GM21526 (cell line): ENCODE measurements at regions not wholly inside any gene's neighbourhood (a gene's known extent, or its start where the extent isn't known, plus 50 kb on each side); places are given as distances from the start of the nearest gene placed in this dataset.
A peak's percentile ranks its signal among the peaks of the same experiment; 100 is the strongest.

Experiments
- ATAC-seq: cut with Tn5 transposase; IDR thresholded peaks from one replicate; pipeline ENCODE4 v1.9.1; 2021; ENCODE audit warnings: moderate library complexity; ENCODE audit not compliant: unreplicated experiment, low FRiP score

DNA sequence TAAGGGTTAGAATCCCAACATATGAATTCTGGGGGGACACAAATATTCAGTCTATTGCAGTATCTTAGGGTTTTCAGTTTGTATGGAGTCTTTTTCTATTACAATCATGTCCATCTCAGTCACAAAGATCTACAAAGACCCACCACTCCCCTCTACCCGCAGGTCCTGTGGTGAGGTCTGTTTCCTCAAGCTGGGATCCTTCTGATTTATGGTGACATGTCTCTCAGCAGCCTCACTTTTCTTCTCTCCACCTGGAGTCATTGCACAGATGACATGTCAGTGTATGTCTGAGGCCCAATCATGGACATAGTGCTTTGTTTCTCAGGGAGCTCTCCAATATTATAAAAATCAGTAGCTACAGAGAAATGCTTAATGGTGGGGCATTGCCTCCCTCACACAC lies 113.4 kb upstream of the RAB27B start:
- no peak for ATAC-seq

GRCh38 chr18:54716586-54716985 lies 111.7 kb upstream of the RAB27B start:
- ATAC-seq, result no peak

GRCh38 chr18:54717673-54718407 lies 110.4 kb upstream of the RAB27B start:
- peak; percentile 88 for ATAC-seq

DNA sequence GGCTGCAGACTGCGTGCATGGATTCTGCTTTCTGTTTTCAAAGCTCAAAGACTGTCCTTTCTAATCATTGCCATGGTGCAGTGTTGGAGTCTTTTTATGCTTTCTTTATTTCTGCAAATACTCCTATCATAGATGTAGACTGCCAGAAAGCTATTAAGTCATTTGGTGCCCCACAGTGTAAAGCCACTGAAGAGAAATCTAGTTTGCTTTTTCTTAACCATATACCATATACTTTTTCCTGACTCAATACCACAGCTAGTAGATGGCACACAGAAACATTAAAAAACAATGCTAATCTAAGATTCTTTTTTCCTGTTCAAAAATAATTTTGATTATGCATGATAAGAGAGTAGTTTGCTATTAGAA lies 109.9 kb upstream of the RAB27B start:
- no peak for ATAC-seq

DNA sequence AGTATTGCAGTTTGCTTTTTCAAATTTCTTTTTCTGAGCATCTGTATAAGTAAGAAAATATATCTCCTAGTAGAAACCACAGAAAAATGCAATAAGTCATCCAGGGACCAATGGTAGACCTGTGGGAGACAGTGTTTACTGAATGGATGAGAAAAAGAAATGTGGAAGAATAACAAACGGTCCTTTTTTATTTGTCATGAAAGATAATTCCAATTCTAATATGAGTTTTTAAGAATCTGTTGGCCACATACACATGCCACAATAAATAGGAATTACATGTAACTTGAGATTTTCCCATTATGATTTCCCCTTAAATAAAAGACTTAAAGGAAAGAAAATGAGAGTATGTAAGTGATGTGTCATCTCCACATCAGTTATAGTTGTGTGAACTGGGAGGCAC lies 107.7 kb upstream of the RAB27B start:
- no peak for ATAC-seq

GRCh38 chr18:54726143-54726542 lies 102.1 kb upstream of the RAB27B start:
- no peak for ATAC-seq

GRCh38 chr18:54734059-54734458 lies 94.2 kb upstream of the RAB27B start:
- ATAC-seq, result no peak

DNA sequence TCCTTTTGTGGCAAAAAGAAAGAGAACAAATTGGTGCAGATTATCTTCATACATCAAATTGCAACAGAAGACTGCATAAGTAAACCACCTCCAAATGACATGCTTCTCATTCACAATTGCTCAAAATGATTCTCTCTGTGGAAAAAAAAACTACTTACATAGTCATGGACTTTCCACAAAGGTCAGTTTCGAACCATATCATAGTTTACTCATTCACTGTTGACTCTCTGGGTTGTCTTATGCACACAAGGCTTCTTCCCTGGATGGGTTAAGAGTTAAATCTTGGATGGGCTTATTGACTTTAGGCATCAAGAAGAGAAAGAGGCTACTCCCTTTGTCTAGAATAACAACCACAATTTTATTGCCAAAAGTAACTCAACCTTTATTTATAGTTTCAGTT lies 91.3 kb upstream of the RAB27B start:
- ATAC-seq, result no peak

DNA sequence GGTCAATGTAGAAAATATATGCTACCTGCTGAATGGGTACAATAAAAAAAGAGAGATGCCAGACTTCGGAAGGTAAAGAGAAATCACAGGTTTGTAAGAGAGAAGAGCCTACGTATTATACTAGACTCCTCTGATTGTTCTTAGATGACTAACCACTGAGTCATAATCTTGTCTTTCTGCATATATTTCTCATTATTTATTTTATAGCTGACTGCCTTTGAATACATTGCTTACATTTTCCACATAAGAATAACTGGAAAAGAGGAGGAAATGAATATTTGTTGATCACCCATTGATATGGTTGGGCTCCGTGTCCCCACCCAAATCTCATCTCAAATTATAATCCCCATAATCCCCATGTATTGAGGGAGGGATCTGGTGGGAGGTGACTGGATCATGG lies 90.3 kb upstream of the RAB27B start:
- ATAC-seq, result no peak

DNA sequence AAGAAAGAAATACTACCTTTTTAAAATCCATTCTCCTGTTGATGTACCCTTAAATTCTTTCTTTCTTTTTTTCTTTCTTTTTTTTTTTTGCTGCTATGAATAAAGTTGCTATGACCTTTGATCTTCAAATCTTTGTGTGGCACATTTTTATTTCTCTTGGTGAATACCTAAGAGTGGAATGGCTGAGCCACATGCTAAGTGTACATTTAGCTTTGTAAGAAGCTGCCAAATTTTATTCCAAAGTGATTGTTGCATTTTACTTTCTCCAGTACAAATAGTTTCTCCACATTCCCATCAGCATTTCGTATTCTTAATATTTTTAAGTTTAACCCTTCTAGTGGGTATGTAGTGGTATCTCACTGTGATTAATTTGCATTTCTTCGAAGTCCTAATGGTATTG lies 88.8 kb upstream of the RAB27B start:
- no peak for ATAC-seq

DNA sequence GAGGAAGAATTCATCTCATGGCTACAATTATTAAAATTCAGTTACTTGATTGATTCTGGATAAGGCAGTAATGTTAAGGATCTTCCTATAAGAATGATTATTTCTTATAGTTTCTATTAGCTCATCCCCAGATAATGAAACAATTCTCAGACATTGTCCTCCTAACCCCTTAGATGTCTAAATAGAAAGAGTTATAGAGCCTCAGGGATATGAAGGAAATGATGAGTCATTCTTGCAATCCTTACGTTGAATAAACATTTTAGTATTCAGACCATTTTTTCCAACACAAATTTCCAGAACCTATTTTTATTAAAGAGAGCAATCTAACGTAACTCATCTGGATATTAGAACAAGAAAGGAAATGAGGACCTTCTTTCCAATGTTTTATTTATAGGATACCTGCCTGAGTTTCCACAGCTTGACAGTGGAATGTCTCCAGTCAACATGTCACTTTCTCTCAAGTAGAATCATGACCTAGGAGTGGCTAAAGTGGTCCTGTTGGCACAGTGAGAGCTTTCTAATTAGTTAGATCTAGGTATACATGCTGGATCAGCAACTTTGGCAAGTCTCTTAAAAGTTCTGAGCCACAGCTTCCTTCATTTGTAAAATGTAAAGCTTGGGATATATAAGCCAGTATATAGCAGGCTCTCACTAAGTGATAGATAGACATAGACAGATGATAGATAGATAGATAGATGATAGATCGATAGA lies 88.0 kb upstream of the RAB27B start:
- ATAC-seq, result no peak

- no peak for ATAC-seq
Measured at GRCh38 chr18:54742120-54742519, 86.2 kb upstream of the RAB27B start.

- no peak for ATAC-seq
Measured at GRCh38 chr18:54742659-54743604, 85.3 kb upstream of the RAB27B start.

- ATAC-seq, result no peak
Measured at GRCh38 chr18:54743605-54743995, 84.7 kb upstream of the RAB27B start.

- no peak for ATAC-seq
Measured at GRCh38 chr18:54749291-54749690, 79.0 kb upstream of the RAB27B start.

GRCh38 chr18:54750350-54750749 lies 77.9 kb upstream of the RAB27B start:
- ATAC-seq, result no peak

GRCh38 chr18:54752185-54752584 lies 76.1 kb upstream of the RAB27B start:
- ATAC-seq, result no peak

DNA sequence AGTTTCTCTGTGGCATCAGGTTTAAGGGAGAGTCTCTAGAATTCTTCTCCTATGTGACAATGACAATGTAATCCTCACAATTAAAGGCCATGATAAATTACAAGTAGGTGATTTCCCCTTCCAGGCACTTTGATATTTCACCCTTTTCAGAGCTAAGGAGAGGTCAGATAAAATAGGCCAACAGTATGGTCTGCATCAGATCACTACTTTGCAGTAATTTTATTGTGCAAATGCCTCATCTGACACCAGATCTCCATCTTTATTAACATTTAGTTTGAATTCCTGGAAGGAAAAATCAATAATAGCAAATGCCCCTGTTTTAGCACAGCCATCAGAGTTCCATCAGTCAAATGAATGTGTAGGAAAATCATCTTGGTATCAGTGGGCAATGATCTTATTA lies 72.8 kb upstream of the RAB27B start:
- no peak for ATAC-seq

DNA sequence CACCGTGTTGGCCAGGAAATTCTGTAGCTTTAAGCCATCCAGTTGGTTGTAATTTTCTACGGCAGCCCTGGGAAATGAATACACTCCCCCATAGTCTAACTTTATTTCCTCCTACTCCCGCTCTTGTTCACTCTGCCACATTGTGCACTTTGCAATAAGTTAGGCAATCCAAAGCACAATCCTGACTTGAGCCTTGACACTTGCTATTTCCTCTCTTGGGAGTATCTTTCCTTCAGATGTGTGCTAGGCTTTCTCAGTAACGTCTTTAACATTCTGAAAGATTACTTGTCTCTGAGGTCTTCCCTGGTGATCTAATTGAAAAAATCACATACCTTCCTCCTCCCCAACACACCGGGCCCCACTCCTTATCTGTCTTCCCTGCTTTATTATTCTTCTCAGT lies 65.9 kb upstream of the RAB27B start:
- no peak for ATAC-seq

GRCh38 chr18:54764786-54765185 lies 63.5 kb upstream of the RAB27B start:
- ATAC-seq, result no peak

GRCh38 chr18:54765636-54766375 lies 62.5 kb upstream of the RAB27B start:
- no peak for ATAC-seq
